Neural cell (in vitro differentiated cells): ENCODE measurements at regions not wholly inside any gene's neighbourhood (a gene's known extent, or its start where the extent isn't known, plus 50 kb on each side); places are given as distances from the start of the nearest gene placed in this dataset.

Experiments
- CTCF ChIP-seq: fragments of 450-650 bp; IDR thresholded peaks from 2 replicates; pipeline ENCODE4 v1.5.1; 2014; ENCODE audit warnings: antibody characterized with exemption, mild to moderate bottlenecking, moderate library complexity; ENCODE audit not compliant: poor library complexity, severe bottlenecking
- EP300 ChIP-seq: fragments of 450-650 bp; conservative IDR thresholded peaks from 2 replicates; pipeline ENCODE4 v1.6.1; 2014; ENCODE audit warnings: antibody characterized with exemption, mild to moderate bottlenecking, moderate library complexity; ENCODE audit not compliant: poor library complexity, severe bottlenecking
- EZH2 ChIP-seq: fragments of 200-600, 300-800 bp; shearing (Covaris generic), sonication (generic); IDR thresholded peaks from 2 replicates; pipeline ENCODE4 v1.6.1; 2014; ENCODE audit warnings: antibody characterized with exemption, low read length, borderline replicate concordance, mild to moderate bottlenecking; ENCODE audit not compliant: insufficient read depth, poor library complexity, severe bottlenecking
- MXI1 ChIP-seq: fragments of 450-650 bp; conservative IDR thresholded peaks from 2 replicates; pipeline ENCODE4 v1.6.1; 2014; ENCODE audit warnings: antibody characterized with exemption, mild to moderate bottlenecking; ENCODE audit not compliant: poor library complexity, severe bottlenecking
- POLR2AphosphoS5 ChIP-seq: IDR thresholded peaks from 2 replicates; pipeline ENCODE4 v1.6.1; 2012
- REST ChIP-seq: IDR thresholded peaks from 2 replicates; pipeline ENCODE4 v1.6.1; 2012; ENCODE audit warnings: borderline replicate concordance
- TAF1 ChIP-seq: IDR thresholded peaks from 2 replicates; pipeline ENCODE4 v1.6.1; 2012; ENCODE audit warnings: low read depth

GRCh38 chr16:86889974-86890373 is 311.6 kb downstream of the FOXL1 start:
- TF ChIP-seq CTCF: no peak
- no peak for TF ChIP-seq POLR2AphosphoS5
- no peak for TF ChIP-seq MXI1
- TF ChIP-seq EP300: no peak
- no peak for TF ChIP-seq EZH2
- no peak for TF ChIP-seq TAF1
- TF ChIP-seq REST: no peak
